Heart left ventricle (tissue), 16 donors: ENCODE measurements at regions not wholly inside any gene's neighbourhood (a gene's known extent, or its start where the extent isn't known, plus 50 kb on each side); places are given as distances from the start of the nearest gene placed in this dataset.

ENCODE experiments used
- ATAC-seq, 4 donors: fragments of 200-7000 bp; cut with Tn5 transposase; one replicate each; pipeline ENCODE4 v1.9.1; 2020 to 2022; ENCODE audit warnings: moderate library complexity in 4 of 4, mild to moderate bottlenecking in 3 of 4, moderate number of reproducible peaks in 1 of 4
- DNase-seq, 5 donors: peaks; one replicate each; pipeline ENCODE4 v3.0.0-alpha.2; 2020
- H3K27ac ChIP-seq, 12 donors: fragments of 200-600 bp; sonication (generic) in 4 of 12; one replicate each; pipeline versions ENCODE4 v1.5.0 to v1.8.0; 2016 to 2022; ENCODE audit warnings: mild to moderate bottlenecking in 2 of 12
- H3K27me3 ChIP-seq, 9 donors: fragments of 200-600 bp; sonication (generic) in 2 of 9; one replicate each; pipeline versions ENCODE4 v1.5.1 to v1.8.0; 2016 to 2022; ENCODE audit warnings: mild to moderate bottlenecking in 3 of 9
- H3K36me3 ChIP-seq, 9 donors: fragments of 200-600 bp; sonication (generic) in 2 of 9; one replicate each; pipeline versions ENCODE4 v1.5.0 to v1.8.0; 2018 to 2022; ENCODE audit warnings: mild to moderate bottlenecking in 2 of 9
- H3K4me1 ChIP-seq, 12 donors: fragments of 200-600 bp; sonication (generic) in 4 of 12; one replicate each; pipeline versions ENCODE4 v1.5.0 to v1.8.0; 2016 to 2022; ENCODE audit warnings: mild to moderate bottlenecking in 3 of 12
- H3K4me3 ChIP-seq, 12 donors: fragments of 200-600 bp; sonication (generic) in 4 of 12; one replicate each; pipeline versions ENCODE4 v1.5.0 to v1.8.0; 2017 to 2022; ENCODE audit warnings: mild to moderate bottlenecking in 9 of 12, moderate library complexity in 4 of 12
- H3K9me3 ChIP-seq, 12 donors: fragments of 200-600 bp; sonication (generic) in 4 of 12; one replicate each; pipeline versions ENCODE4 v1.5.0 to v1.8.0; 2016 to 2022; ENCODE audit warnings: mild to moderate bottlenecking in 1 of 12
- CTCF ChIP-seq, 12 donors: fragments of 200-600 bp; sonication (generic) in 4 of 12; IDR thresholded peaks; one replicate each; pipeline versions ENCODE4 v1.5.0 to v1.8.0; 2018 to 2022; ENCODE audit warnings: antibody characterized with exemption in 12 of 12, mild to moderate bottlenecking in 5 of 12
- POLR2A ChIP-seq, 2 donors: fragments of 450-650 bp; IDR thresholded peaks; one replicate each; pipeline ENCODE4 v1.6.1; 2017; ENCODE audit warnings: antibody characterized with exemption in 2 of 2, mild to moderate bottlenecking in 2 of 2, moderate library complexity in 2 of 2
- WGBS, 4 donors: extraction: QIAGEN DNeasy Blood & Tissue Kit in 2 of 4; methylation state at CpG; one replicate each; pipeline versions ENCODE4 v1.1.5 to v1.1.7; 2013 to 2018; 5-methylcytosine and 5-hydroxymethylcytosine counted together
- intact Hi-C, 10 donors: fragments of 100-400 bp; cut with DNase I; formaldehyde crosslinking; loops; one replicate each; pipeline versions ENCODE4 v1.11.1 to v1.14.2; 2022
- donor health status: ischemic (EF 13 %, LVEDD 7.1; RV severe dilation, severe dysfunction).
- donor health status: healthy with polysubstance abuse.
- donor health status: DM: no; HTN: yes; CAD: no.
- donor health status: DM: no; HTN: no; CAD: no.
- donor health status: ischemic (EF 25% LVEDD 6.9; RV normal size, moderate dysfunction).
- donor health status: ischemic (EF 25% LVEDD 5.7; RV mildly dilated, moderate dysfunction).
- donor health status: healthy.
- donor health status: DM: yes; HTN: yes; CAD: no.
- donor health status: ischemic (EF 35%, LVEDD 5.7; RV mildly dilated, moderate dysfunction).
- donor health status: nonischemic (EF 11% LVEDD 7.7; RV severe dilation, severe dysfunction).
- donor health status: DM: yes; HTN: yes; CAD: no.
- donor health status: PGD.
- donor health status: ischemic (EF 29% LVEDD 5.4; RV normal size, mild dysfunction).
- donor health status: nonischemic (EF 23%, LVEDD 6.1; RV moderate dilation, normal function).

GRCh38 chr5:164482351-164482750 is 976.9 kb downstream of the MAT2B start:
- Histone ChIP-seq H3K27ac (no peak overlapping the region), H3K36me3 (no peaks in the 10 kb centered on the region), H3K4me1 (no peaks in the 10 kb centered on the region), H3K27me3 (no peaks in the 10 kb centered on the region), H3K9me3 (no peaks in the 10 kb centered on the region), H3K4me3 (no peak overlapping the region)
- DNase-seq = no peak
- intact Hi-C loops = no loop called here
- WGBS, 4 donors = 51 to 68% (median 60%) methylated on average over 2 of the region's 2 CpGs
- no peak for ATAC-seq
- TF ChIP-seq CTCF (IDR thresholded peaks at IDR 0.05) (no peak), POLR2A (IDR thresholded peaks at IDR 0.05) (no peak)

GRCh38 chr5:164484948-164485347 is 979.5 kb downstream of the MAT2B start:
- H3K27ac ChIP-seq = no peak overlapping the region
- no peak overlapping the region for H3K4me3 ChIP-seq
- H3K27me3 ChIP-seq = no peaks in the 10 kb centered on the region
- ATAC-seq (no peak), DNase-seq (no peak)
- TF ChIP-seq CTCF (IDR thresholded peaks at IDR 0.05) = no peak
- no peak for TF ChIP-seq POLR2A (IDR thresholded peaks at IDR 0.05)
- no peaks in the 10 kb centered on the region for H3K36me3 ChIP-seq
- no peaks in the 10 kb centered on the region for H3K4me1 ChIP-seq
- intact Hi-C loops = no loop called here
- H3K9me3 ChIP-seq = no peaks in the 10 kb centered on the region
- 87 to 97% (median 94%) methylated on average over 1 of the region's 1 CpG for WGBS, 4 donors

- intact Hi-C loops = no loop called here
- H3K36me3 ChIP-seq = no peaks in the 10 kb centered on the region
- DNase-seq (no peak), ATAC-seq (no peak)
- no peaks in the 10 kb centered on the region for H3K4me1 ChIP-seq
- TF ChIP-seq CTCF (IDR thresholded peaks at IDR 0.05) (no peak), POLR2A (IDR thresholded peaks at IDR 0.05) (no peak)
- 86 to 93% (median 89%) methylated on average over 2 of the region's 2 CpGs for WGBS, 4 donors
- H3K27ac ChIP-seq = no peak overlapping the region
- H3K27me3 ChIP-seq = no peaks in the 10 kb centered on the region
- no peak overlapping the region for H3K4me3 ChIP-seq
- H3K9me3 ChIP-seq = peaks cover 0 to 6% (median 0%) of the 10 kb centered on the region in 12 donors
These were observed 982.5 kb downstream of the MAT2B start for GRCh38 chr5:164487939-164488338.

GRCh38 chr5:164497311-164498064 is 992.1 kb downstream of the MAT2B start:
- no peaks in the 10 kb centered on the region for H3K9me3 ChIP-seq
- no peak for ATAC-seq
- no peaks in the 10 kb centered on the region for H3K36me3 ChIP-seq
- H3K4me3 ChIP-seq = no peak overlapping the region
- no peak for DNase-seq
- H3K4me1 ChIP-seq = no peaks in the 10 kb centered on the region
- WGBS, 4 donors = 53 to 61% (median 59%) methylated on average over 7 of the region's 7 CpGs
- TF ChIP-seq CTCF (IDR thresholded peaks at IDR 0.05) (no peak), POLR2A (IDR thresholded peaks at IDR 0.05) (no peak)
- H3K27ac ChIP-seq = no peak overlapping the region
- H3K27me3 ChIP-seq = no peaks in the 10 kb centered on the region
- intact Hi-C loops = no loop called here
